ENCODE measurements at regions not wholly inside any gene's neighbourhood (a gene's known extent, or its start where the extent isn't known, plus 50 kb on each side); places are given as distances from the start of the nearest gene placed in this dataset.

GRCh38 chr4:133524369-133524768 lies 375.3 kb downstream of the PCDH10 start:
- POLR2A ChIA-PET: no interaction called here

GRCh38 chr4:133513901-133514300 lies 364.8 kb downstream of the PCDH10 start:
- POLR2A ChIA-PET: no interaction called here
- Histone ChIP-seq H3K27me3 (ENCODE audit: control insufficient read depth, insufficient read depth, low read length) (no peaks in the 10 kb centered on the region), H3K4me1 (ENCODE audit: control insufficient read depth, insufficient read depth, low read length) (no peaks in the 10 kb centered on the region), H3K4me3 (ENCODE audit: low read depth in 2 of 2, low read length in 2 of 2) (no peak overlapping the region), H3K36me3 (ENCODE audit: control insufficient read depth, insufficient read depth, low read length) (no peaks in the 10 kb centered on the region), H3K27ac (ENCODE audit: low read length) (no peak overlapping the region), H3K9me3 (ENCODE audit: control insufficient read depth, insufficient read depth, low read depth, low read length) (no peaks in the 10 kb centered on the region)
- CTCF ChIA-PET: no interaction called here
- in situ Hi-C loops (cut with HindIII; ENCODE audit: low pct_unique_long_range_greater_than_20kb, low sequenced_read_pairs) (no loop called here), intact Hi-C loops (cut with micrococcal nuclease; ENCODE audit: unreplicated experiment) (no loop called here)
- TF ChIP-seq TCF7L2 (IDR thresholded peaks at IDR 0.05; ENCODE audit: low read depth, low read length) (no peak), REST (IDR thresholded peaks at IDR 0.05; ENCODE audit: insufficient read depth in 1 of 2, low read depth in 2 of 2, low read length in 1 of 2) (no peak), SIN3A (IDR thresholded peaks at IDR 0.05; ENCODE audit: borderline replicate concordance, insufficient read depth, low read depth, low read length) (no peak), CTCF (IDR thresholded peaks at IDR 0.05) (no peak), POLR2AphosphoS5 (IDR thresholded peaks at IDR 0.05; ENCODE audit: low read depth, low read length) (no peak)
- no peak for ATAC-seq
- BruUV-seq (replicated peaks): no TSS peak
- no peak for DNase-seq (ENCODE audit: low read depth, low spot score)

More at GRCh38 chr4:133524369-133524768, 375.3 kb downstream of the PCDH10 start:
- TF ChIP-seq SIN3A (IDR thresholded peaks at IDR 0.05; ENCODE audit: borderline replicate concordance, insufficient read depth, low read depth, low read length): no peak
- TF ChIP-seq CTCF (IDR thresholded peaks at IDR 0.05): no peak
- no peak for TF ChIP-seq REST (IDR thresholded peaks at IDR 0.05; ENCODE audit: insufficient read depth in 1 of 2, low read depth in 2 of 2, low read length in 1 of 2)
- TF ChIP-seq TCF7L2 (IDR thresholded peaks at IDR 0.05; ENCODE audit: low read depth, low read length): no peak
- TF ChIP-seq POLR2AphosphoS5 (IDR thresholded peaks at IDR 0.05; ENCODE audit: low read depth, low read length): no peak
- CTCF ChIA-PET: no interaction called here
- Histone ChIP-seq H3K27ac (ENCODE audit: low read length) (no peak overlapping the region), H3K36me3 (ENCODE audit: control insufficient read depth, insufficient read depth, low read length) (no peaks in the 10 kb centered on the region), H3K27me3 (ENCODE audit: control insufficient read depth, insufficient read depth, low read length) (no peaks in the 10 kb centered on the region), H3K4me1 (ENCODE audit: control insufficient read depth, insufficient read depth, low read length) (no peaks in the 10 kb centered on the region), H3K4me3 (ENCODE audit: low read depth in 2 of 2, low read length in 2 of 2) (no peak overlapping the region), H3K9me3 (ENCODE audit: control insufficient read depth, insufficient read depth, low read depth, low read length) (no peaks in the 10 kb centered on the region)
- DNase-seq (ENCODE audit: low read depth, low spot score) (no peak), ATAC-seq (no peak)
- intact Hi-C loops (cut with micrococcal nuclease; ENCODE audit: unreplicated experiment) (no loop called here), in situ Hi-C loops (cut with HindIII; ENCODE audit: low pct_unique_long_range_greater_than_20kb, low sequenced_read_pairs) (no loop called here)
- BruUV-seq (replicated peaks): no TSS peak

All from Panc1 (cell line).